HG03432 (cell line): ENCODE measurements at regions not wholly inside any gene's neighbourhood (a gene's known extent, or its start where the extent isn't known, plus 50 kb on each side); places are given as distances from the start of the nearest gene placed in this dataset.

Experiments
- ATAC-seq: cut with Tn5 transposase; IDR thresholded peaks from one replicate; pipeline ENCODE4 v1.9.1; 2021; ENCODE audit warnings: mild to moderate bottlenecking, moderate library complexity; ENCODE audit not compliant: unreplicated experiment

DNA sequence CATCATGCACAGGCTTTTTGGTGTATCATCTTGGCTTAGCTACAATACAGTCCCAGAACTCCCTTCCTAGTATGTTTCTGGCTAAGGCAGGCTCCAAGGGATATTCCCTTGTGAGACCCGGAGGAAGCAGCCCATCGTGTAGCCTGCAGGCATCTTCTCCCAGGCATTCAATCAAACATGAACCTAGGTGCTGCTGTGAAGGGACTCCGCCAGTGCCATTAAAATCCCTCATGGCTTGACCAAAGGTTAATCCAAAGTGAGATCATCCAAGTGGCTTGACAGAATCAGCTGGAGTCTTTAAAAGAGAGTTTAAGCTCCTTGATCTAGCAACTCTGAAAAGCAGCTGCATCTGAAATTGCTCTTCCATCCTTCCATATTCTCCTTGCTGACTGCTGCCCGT lies 333.9 kb downstream of the DIRAS2 start:
- ATAC-seq, result no peak

DNA sequence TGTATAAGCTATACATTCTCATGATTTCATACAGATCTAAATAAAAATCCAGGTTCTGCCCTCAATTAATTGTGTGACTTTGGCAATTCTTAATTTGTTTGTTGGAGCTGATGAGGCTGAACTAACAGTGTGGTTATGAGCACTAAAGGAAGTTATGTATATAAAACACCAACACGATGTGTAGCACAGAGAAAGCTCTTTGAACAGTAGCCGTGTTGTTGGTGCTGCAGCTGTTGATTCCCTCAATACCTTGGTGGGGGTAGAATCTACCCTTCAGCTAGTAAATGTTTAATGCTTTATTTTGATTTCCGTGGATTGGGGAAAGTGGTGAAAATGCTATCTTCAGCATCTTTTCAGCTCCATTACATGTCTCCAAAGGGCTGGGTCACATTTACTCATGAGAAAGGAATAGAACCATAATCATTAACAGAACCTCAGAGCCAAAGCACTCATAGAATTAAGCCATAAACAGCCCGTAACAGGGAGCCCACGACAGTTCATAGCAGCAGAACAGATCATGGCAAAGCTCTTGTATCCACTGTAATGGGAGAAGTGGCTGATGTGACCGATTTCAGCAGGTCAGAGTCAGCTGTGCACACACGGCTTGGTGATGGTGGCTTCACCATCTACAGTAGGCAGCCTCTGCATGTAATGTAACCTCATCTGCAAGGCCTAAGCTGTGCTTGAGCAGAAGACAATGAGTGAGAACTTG lies 332.7 kb downstream of the DIRAS2 start:
- no peak for ATAC-seq

DNA sequence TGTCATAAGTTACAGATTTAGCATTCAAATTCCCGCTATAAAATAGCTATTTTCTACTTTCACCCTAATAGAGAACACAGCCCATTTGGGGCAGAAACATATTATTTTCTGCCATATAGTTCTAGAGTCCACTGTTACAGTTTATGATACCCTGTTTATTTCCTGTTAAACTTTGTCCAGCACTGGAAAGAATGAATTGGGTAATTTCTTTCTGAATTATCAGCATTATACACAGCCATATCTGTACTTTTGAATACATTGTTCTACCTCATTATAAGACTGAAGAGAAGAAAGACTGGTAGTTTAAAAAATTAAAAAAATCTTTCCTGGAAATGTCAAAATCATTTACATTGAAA lies 332.1 kb downstream of the DIRAS2 start:
- no peak for ATAC-seq

DNA sequence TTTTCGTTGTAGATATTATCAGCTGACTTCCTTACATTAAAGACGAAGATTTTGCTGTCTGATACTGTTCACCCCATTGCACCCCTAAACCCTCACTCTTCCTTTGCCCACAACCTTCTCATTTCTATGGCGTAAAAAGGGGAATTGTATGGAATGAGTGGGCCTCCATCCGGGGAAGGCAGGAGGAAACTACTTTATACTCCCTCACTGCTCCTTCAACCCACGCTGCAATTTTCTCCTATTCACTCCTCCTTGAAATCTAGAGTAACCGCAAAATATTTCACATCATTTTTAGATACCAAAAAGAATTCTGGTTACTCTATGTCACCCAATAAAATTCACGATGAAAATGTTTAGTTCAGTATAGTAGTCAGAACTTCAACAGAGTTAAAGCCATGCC lies 330.8 kb downstream of the DIRAS2 start:
- no peak for ATAC-seq

DNA sequence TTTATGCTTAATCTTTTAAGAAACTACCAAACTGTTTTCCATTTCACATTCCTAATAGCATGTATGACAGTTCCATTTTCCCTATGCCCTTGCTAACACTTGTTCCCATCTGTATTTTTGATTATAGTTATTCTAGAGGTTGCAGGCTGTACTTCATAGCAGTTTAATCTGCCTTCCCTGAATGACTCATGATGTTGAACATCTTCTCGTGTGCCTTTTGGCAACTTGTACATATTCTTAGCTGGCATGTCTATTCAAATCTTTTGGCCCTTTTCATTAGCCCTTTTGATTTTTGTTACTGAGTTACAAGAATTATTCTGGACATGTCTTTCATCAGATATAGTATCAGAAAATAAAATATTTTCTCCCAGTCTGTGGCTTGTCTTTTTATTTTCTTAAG lies 320.3 kb downstream of the DIRAS2 start:
- no peak for ATAC-seq

DNA sequence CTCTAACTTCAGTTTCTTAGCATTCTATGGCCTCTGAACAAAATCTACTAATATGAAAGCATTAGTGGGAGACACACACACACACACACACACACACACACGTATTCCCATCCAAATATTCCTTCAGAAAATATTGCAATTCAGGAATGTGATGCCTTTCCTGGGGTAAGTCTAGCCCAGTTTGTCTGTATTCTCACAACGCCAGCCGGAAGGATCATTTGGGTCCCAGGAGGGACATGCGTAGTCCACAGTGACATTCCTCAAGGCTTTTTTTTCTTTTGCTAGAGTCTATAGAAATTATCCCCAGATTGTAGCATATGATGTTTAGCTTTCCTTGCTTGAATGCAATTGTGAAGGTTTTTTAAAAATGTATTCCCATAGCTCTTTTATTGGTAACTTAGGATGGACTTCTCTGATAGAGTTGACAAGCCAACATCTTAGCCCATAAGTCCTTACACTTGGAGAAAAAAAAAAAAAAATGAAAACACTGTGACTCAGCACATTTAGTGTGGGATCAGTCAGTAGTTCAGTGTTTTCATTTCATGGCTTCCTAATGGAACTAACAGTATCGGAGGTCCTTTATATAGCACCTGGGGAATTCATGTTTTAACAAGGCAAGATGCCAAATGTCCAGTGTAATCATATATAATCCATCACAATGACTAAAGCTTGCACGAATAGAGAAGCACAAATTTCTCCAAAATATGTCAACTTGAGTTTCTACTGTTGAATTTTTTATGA lies 316.5 kb downstream of the DIRAS2 start:
- ATAC-seq, result no peak

DNA sequence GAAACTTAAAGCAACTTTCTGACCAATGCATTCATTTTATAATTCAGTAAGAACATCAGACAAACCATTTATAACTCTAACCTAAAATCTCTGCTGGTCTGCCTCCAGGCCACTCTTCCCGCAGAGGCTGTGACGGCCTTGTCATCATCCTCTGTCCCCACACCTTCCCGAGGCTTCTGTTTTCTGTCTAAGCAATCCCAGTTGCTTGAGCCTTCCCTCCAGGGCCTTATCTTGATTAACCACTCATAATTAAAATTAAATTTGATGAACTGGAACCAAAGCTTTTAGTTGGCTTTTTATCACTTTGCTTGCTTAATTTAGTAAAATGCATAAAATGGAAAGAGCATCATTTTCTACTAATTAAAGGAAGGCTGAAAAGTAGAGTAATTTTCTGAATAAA lies 312.4 kb downstream of the DIRAS2 start:
- no peak for ATAC-seq

DNA sequence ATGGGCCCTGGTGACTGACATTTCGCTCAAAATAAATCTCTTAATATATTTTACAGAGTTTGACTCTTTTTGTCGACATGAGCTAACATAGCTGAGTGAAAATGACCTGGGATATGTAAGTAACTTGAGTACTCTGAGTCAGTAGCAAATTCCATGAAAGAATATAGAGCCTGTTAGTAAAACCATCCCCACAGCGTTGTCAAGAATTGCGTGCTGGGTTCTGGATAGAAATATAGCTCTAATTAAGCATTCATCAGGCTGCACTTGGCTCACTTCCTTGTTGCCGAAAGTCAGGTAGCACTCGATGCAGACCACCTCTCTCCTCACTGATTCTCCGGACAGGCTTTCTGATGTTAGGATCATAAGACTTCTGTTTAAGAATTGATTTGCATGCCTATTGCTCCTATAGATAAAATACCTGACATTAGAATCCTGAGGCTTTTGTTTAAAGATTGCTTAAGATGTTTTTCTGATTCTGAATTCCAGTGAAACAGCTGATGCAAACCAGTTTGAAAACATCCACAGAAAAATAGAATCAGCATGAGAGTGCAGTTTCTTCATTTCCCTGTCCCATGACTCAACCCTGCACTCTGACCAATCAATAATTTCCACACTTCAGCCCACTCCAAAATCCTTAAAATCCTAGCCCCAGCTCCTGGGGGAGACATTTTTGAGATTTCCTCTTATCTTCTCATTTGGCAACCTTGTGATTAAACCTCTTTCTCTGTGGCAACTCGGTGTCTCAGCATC lies 310.6 kb downstream of the DIRAS2 start:
- no peak for ATAC-seq

DNA sequence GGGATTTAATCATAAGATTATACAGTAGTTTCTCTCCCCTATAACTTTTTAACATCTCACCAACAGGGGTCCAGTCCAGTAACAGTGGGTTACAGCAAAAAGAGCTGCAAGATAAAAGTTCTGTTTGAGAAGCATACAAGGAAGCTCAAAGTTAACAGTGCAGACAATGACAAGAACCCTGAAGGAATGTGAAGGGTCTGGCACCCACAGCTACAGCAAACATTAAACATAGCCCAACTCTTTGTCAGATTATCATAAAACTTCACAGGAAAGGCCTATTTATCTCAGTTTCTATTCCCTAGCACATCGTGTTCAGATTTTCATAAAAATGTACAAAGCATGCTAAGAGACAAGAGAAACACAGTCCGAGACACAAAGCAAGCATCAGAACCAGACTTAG lies 309.4 kb downstream of the DIRAS2 start:
- ATAC-seq, result no peak

DNA sequence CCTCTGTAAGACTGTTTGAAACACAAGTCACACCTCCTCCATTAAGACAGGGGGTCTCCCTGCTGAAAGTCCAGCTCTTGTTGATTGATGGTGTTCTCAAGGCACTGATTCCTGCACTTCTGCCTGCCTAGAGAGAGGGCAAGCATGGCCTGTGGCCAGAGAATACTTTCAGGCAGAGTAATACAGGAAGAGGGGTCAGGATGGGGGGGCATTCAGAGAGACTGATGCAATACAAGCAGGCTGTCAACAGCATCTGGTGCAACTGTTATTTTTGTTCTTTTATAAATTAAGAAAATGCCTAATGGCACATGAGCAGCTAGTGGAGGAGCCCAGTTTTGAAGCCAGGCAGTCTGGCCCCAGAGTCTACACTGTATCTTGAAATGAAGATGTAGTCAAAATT lies 302.2 kb downstream of the DIRAS2 start:
- no peak for ATAC-seq

DNA sequence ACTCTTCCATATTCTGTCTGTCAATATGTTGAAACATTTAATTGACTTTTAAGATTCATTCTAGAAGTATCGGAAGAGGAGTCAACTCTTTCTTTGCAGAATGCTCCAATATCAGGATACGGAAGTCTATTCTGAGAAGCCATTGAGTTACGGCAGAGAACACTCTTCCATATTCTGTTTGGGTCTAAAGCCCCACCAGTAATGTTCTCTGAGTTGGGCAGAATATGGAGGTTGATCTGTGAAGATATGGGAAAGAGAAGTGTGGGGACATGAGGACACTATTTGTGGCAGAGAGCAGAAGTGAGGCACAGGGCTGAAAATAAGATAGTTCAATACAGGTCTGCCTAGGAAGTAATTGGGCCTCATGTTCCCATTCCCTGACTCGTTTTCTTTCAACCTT lies 300.0 kb downstream of the DIRAS2 start:
- ATAC-seq, result no peak

DNA sequence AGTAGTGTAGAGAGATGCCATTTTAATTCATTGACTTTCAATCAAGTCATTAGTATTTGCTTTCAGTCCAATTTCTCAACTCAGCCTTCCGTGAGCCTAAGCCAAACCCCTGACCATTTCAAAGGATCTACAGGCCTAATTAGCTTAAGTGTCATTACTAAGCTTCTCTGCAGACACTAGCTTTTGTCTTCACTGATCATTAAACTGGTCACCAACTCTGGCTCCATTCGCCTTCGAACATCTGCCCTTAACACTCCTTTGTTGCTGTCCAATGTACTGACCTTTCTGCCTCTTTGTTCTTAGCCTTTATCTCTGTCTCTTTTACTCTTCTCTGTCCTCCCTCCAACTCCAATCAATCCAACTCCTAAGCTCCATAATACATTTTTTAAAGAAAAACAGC lies 299.3 kb downstream of the DIRAS2 start:
- no peak for ATAC-seq

DNA sequence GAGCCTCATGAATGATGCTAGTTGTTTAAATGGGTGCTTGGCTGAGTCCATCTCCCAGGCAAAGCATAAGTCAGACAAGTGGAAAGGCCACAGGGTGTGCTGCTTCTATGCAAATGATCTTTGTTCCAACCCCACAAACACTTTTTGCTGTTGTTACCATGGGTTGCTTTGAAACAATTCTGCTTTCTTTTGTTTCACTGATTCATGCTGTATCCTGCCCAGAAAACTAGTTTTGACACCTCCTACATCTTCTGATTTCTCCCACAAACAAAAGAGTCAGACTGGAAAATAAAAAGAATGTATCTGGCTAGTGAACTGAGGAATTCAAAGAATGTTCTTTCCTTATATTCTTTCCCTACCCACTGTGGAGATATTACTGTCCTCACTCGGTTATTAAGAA lies 298.6 kb downstream of the DIRAS2 start:
- ATAC-seq, result no peak

DNA sequence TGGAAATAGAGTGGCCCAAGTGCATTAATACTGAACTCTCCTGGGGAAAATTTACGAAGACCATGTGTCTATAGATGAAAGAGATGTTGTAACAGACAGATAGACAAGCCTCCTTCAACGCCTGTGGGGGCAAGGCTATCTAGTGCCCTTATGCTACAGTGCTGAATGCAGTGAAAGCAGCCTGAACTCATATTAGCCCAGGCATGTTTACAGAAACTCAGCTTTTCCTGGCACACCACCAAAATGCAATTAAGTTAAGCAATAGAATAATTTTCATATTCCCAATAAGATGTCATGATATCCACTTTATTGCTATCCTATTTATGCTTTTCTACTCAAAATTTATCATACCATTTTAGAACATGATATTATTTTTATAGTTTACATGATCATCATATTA lies 277.0 kb downstream of the DIRAS2 start:
- ATAC-seq, result no peak

DNA sequence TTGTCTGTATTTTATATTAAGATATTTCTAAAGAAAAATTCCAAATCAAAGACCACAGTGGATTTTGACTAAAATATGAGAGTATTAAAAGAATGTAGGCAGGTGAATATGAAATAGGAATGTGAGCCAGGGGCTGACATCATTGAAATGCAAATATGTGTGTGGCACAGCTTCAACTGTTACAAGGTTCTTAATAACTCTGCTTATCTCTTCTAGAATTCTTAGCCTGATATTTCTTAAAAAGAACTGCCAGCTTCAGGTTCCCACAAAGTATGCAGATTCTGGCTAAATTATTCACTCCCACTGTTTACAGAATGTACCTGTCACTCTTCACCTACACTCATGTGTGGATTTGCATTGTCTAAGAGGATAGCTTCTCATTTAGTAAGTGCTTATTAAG lies 274.4 kb downstream of the DIRAS2 start:
- ATAC-seq, result no peak

DNA sequence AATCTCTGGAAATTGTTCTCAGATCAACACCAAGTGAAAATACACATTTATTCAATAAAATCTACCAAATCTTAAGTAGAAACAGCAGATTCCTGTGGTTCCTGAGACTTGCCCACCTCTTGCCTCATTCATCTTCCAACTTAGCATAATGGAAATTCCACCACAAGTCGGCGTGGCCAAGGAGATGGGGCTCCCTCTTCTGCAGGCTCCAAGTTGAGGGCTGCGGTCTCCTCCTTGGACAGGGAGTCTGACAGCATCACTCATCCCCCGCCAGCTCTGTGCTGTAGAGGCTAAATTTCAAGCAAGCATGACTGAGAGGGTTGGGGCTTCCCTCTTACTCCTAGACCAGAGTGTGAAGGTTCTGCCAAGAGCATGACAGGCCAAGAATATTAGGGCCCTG lies 273.7 kb downstream of the DIRAS2 start:
- ATAC-seq, result no peak

DNA sequence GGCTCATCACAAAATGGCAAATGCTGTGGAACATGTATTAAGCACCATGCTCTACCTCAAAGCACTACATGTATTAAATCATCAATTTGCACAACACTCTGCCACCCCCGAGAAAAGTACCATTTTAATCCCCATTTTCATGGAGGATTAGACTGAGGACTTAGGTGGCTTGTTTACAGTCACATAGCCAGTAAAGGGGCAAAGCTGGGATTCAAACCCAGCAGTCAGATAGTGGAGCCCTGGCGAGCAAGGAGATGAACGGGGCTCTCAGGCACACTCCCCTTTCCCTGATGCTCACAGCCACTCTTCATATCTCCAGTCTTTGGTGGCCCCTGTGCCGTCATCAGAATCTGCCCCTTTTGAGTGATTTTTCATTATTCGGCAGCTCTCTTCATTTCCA lies 262.9 kb downstream of the DIRAS2 start:
- ATAC-seq, result no peak

DNA sequence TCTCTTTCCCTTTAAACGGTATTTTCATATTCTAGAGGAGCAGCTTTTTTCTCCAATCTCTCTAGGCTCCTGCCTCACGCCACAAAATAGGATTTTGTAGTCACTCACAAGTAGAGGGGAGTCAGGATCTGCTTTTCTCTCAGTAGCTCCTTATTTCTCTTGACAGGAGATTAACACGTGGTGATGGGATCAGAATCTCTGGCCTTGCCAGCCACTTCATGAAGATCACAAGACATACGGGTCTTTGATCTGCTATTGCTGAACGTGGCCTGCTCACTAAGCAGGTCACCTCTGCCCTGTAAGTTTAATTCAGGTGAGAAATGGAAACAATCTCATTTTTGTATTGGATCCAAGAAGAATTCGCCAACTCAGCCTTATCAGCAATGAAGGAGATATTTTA lies 257.5 kb downstream of the DIRAS2 start:
- ATAC-seq, result no peak

DNA sequence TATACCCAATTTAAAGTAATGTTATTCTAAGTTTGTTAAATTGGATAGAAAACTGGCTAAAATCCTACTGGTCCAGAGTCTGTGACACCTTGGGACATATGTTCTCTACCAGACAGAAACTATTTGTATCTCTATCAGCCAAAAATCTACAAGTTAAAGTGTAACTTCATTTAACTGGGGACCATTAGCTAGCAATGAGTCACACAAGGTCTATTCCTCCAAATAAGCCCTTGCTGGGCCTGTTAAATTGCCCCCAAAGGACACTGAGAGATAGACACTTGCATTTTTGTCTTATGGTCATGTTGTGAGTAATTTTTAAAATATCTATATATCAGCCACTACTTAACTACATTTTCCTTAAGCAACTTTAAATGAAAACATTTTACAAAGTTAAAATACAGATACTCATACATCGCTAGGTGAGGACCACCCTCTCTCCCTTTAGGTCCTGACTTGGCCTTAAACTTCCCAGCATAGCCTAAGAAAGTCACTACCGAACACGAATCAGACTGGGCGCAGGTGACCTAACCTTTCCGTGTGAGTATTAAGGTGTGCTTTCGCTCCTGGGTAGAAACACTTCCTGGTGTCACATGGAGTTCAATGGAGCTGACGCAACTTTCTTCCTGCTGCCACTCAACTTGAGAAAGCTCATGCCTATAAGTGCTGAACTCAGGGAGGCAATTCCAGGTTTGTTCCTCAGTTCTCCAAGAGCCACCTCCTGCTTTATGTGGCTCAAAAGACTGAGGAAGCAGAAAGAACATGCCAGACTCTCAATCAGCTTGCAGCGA lies 249.1 kb downstream of the DIRAS2 start:
- no peak for ATAC-seq

DNA sequence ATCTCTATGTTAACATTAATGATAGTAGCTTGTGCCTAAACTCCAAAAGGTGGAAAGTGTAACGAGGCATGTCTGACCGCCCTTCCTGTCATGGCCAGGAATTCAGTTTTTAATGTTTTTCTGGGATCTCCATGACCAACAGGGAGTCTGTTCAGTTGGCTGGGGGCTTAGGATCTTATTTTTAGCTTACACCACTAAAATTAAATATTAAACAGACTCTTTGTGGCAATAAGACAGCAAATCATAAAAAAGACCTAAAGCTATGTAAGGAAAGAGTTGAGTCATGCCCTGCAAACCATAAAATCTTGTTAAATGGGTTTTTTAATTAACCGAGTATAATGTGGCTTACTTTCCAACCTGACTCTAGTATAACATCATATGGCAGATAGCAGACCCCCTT lies 247.8 kb downstream of the DIRAS2 start:
- no peak for ATAC-seq

DNA sequence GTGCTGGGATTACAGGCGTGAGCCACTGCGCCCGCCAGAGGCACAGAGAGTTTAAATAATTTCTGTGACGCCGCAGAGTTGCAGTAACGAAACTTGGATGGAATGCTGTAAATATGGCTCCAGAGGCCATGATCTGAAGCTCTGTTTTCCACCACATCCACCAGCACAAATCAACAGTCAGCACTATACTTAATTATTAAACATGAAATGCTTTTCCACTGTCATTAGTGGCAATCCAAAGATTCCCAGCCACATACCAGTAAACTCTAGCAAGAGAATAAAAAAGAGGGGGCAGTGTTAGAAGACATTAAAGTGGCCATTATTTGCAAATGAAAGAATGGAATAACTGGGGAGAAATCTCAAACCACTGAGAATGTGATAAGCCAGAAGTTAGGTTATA lies 242.5 kb downstream of the DIRAS2 start:
- no peak for ATAC-seq
